ENCODE measurements at regions not wholly inside any gene's neighbourhood (a gene's known extent, or its start where the extent isn't known, plus 50 kb on each side); places are given as distances from the start of the nearest gene placed in this dataset.

DNA sequence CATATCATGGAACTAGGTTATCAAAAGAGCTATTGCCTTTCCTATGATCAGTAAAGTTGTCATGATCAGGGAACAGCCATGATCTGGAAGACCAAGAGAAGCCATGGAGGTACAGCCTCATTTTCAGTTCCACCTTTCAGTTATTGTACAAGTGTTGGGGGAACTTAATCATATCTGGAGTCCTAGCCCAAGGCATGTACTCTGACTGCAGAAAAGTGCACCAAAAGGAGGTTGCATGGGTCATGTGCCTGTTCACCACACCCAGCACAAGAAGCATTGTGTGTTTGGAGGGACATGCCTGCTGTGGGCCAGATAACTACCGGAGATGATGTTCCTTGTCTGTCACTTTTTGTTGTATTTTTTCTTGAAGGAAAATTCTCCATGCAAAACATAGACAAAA lies 185.8 kb upstream of the MAN1A1 start:
- H3K27me3 ChIP-seq, result no peaks in the 10 kb centered on the region
- H3K4me3 ChIP-seq, result no peak overlapping the region
- no peak for DNase-seq
- no peaks in the 10 kb centered on the region for H3K4me1 ChIP-seq
- ATAC-seq, result no peak
- H3K27ac ChIP-seq, result no peak overlapping the region
- TF ChIP-seq, protein P1, sequence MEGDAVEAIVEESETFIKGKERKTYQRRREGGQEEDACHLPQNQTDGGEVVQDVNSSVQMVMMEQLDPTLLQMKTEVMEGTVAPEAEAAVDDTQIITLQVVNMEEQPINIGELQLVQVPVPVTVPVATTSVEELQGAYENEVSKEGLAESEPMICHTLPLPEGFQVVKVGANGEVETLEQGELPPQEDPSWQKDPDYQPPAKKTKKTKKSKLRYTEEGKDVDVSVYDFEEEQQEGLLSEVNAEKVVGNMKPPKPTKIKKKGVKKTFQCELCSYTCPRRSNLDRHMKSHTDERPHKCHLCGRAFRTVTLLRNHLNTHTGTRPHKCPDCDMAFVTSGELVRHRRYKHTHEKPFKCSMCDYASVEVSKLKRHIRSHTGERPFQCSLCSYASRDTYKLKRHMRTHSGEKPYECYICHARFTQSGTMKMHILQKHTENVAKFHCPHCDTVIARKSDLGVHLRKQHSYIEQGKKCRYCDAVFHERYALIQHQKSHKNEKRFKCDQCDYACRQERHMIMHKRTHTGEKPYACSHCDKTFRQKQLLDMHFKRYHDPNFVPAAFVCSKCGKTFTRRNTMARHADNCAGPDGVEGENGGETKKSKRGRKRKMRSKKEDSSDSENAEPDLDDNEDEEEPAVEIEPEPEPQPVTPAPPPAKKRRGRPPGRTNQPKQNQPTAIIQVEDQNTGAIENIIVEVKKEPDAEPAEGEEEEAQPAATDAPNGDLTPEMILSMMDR (IDR thresholded peaks at IDR 0.05), result no peak
- H3K36me3 ChIP-seq, result no peaks in the 10 kb centered on the region
- intact Hi-C loops (cut with DNase I), result no loop called here
- H3K9me3 ChIP-seq, result no peaks in the 10 kb centered on the region

DNA sequence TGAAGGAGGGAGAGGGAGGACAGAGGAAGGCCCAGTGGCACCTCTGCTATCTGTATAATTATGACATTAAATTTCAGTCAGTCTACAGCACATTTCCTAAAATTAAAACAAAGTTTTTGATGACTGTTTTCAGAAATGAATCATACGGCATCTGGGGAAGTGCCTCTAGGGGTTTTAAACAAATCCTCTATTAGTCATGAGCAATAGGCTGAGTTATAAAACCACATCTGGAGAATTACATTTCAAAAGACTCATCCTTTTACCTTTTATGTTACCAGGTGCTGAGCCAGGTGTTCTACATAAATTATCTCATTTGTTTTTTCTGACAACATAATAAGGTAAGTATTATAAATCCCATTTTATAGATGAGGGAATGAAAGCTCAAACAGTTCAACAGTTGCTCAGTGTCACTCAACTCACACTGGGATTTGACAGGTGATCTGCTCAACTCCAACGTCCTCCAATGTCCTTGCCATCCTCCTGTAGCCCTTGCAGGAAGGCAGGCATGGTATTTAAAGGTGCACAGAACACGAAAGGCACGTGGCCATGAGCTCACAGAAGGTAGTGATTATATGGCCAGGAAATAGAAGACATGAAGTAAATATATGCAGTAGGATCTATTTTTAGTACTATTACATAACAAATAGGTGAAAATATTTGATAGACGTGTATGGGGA lies 184.2 kb upstream of the MAN1A1 start:
- H3K36me3 ChIP-seq, result no peaks in the 10 kb centered on the region
- intact Hi-C loops (cut with DNase I), result no loop called here
- H3K4me3 ChIP-seq, result no peak overlapping the region
- TF ChIP-seq, protein P1 (IDR thresholded peaks at IDR 0.05), result no peak
- H3K27me3 ChIP-seq, result no peaks in the 10 kb centered on the region
- DNase-seq (no peak), ATAC-seq (no peak)
- no peak overlapping the region for H3K27ac ChIP-seq
- no peaks in the 10 kb centered on the region for H3K9me3 ChIP-seq
- no peaks in the 10 kb centered on the region for H3K4me1 ChIP-seq

DNA sequence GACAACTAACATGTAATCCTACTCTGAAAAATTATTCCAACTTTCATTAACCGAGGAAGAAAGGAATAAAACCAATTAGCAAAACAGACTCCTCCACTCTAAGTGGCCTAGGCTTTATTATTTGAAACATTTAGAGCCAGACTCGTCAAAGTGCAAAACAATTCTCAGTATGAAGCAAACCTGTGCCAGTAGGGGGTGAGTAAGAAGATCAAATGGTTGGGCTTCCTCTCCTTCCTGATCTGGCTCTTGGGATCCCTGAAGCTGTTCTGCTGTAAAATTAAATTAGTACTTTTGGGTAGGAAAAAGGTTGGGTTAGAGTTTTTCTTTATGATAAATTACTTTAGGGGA lies 177.6 kb upstream of the MAN1A1 start:
- Histone ChIP-seq H3K27me3 (no peaks in the 10 kb centered on the region), H3K4me3 (no peak overlapping the region), H3K4me1 (no peaks in the 10 kb centered on the region), H3K27ac (no peak overlapping the region), H3K36me3 (no peaks in the 10 kb centered on the region), H3K9me3 (no peaks in the 10 kb centered on the region)
- no peak for ATAC-seq
- intact Hi-C loops (cut with DNase I), result no loop called here
- DNase-seq, result no peak
- TF ChIP-seq, protein P1 (IDR thresholded peaks at IDR 0.05), result no peak

DNA sequence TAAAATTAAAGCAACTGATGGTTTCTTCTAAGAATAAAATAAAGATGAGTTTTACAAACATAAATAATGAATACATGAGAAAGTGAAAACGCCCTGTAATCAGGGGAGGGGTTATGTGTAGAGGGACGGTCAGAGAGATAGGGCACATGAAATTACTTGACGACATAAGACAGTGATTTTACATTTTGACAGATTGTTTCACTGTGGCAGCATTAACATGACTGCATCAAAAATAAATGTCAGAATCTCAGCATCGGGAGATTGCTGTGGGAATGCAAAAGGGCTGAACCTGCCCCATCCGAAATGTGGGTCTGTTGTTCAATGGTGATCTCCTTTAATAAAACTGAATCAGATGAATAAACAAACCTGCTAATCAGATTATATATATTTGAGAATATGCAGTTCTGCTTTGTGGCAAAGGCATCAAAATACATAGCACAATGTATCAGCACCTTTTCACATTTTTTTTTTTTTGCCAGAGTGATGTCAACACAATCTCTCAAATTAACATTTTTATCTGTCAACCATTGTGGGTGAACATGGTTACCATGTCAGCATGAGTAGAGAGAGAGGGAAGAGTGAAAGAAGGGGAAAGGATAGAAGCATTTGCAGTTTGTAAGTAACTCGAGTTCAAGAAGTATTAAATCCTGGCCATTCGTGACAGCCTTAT lies 177.1 kb upstream of the MAN1A1 start:
- H3K27ac ChIP-seq, result no peak overlapping the region
- no peak for ATAC-seq
- TF ChIP-seq, protein P1 (IDR thresholded peaks at IDR 0.05), result no peak
- no peak for DNase-seq
- intact Hi-C loops (cut with DNase I), result no loop called here
- no peaks in the 10 kb centered on the region for H3K4me1 ChIP-seq
- no peak overlapping the region for H3K4me3 ChIP-seq
- H3K9me3 ChIP-seq, result no peaks in the 10 kb centered on the region
- H3K27me3 ChIP-seq, result no peaks in the 10 kb centered on the region
- H3K36me3 ChIP-seq, result no peaks in the 10 kb centered on the region

DNA sequence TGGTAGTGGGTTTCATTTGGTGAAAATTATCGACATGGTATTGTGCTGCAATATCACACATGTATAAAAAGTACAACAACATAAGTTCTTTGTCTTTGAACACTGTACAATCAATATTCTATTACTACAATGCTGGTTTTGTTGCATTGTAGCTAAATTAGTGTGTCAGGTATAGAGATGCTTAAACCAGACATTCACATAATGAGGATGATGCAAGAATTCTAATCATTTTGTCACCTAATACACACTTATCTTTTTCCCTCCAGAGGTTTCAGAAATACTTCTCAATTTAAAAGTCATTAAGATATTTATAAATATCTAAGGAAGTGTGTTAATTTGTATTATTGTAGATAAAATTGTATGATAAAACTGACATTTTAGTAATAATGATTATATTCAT lies 174.8 kb upstream of the MAN1A1 start:
- no peak overlapping the region for H3K4me3 ChIP-seq
- ATAC-seq, result no peak
- intact Hi-C loops (cut with DNase I), result no loop called here
- no peaks in the 10 kb centered on the region for H3K36me3 ChIP-seq
- TF ChIP-seq, protein P1 (IDR thresholded peaks at IDR 0.05), result no peak
- no peaks in the 10 kb centered on the region for H3K27me3 ChIP-seq
- H3K27ac ChIP-seq, result no peak overlapping the region
- DNase-seq, result no peak
- no peaks in the 10 kb centered on the region for H3K4me1 ChIP-seq
- no peaks in the 10 kb centered on the region for H3K9me3 ChIP-seq

All from upper lobe of right lung (tissue), 1 donor.